OCI-LY1 (cell line): ENCODE measurements at regions not wholly inside any gene's neighbourhood (a gene's known extent, or its start where the extent isn't known, plus 50 kb on each side); places are given as distances from the start of the nearest gene placed in this dataset.

Experiments
- H2AFZ ChIP-seq: fragments of 200-600 bp; sonication (generic), shearing (Covaris generic); 2 replicates; pipeline ENCODE4 v1.6.0; 2014; ENCODE audit warnings: antibody characterized with exemption, mild to moderate bottlenecking, low read length
- H3F3A ChIP-seq: fragments of 200-600 bp; sonication (generic), shearing (Covaris generic); 2 replicates; pipeline ENCODE4 v1.6.0; 2014; ENCODE audit warnings: mild to moderate bottlenecking, antibody characterized with exemption, low read length, moderate library complexity; ENCODE audit not compliant: insufficient read depth
- H3K27ac ChIP-seq: fragments of 200-600 bp; sonication (generic); 2 replicates; pipeline ENCODE4 v1.5.1; 2014; ENCODE audit warnings: low read length, mixed run types, mild to moderate bottlenecking, low read depth; ENCODE audit not compliant: poor library complexity, severe bottlenecking
- H3K27me3 ChIP-seq: fragments of 200-600 bp; sonication (generic); 2 replicates; pipeline ENCODE4 v1.6.0; 2014; ENCODE audit warnings: antibody characterized with exemption, mild to moderate bottlenecking, low read length, moderate library complexity; ENCODE audit not compliant: insufficient read depth
- H3K36me3 ChIP-seq: fragments of 200-600 bp; sonication (generic); 2 replicates; pipeline ENCODE4 v1.6.1; 2014; ENCODE audit warnings: mild to moderate bottlenecking, antibody characterized with exemption, low read length, moderate library complexity, mixed read lengths; ENCODE audit not compliant: insufficient read depth
- H3K4me1 ChIP-seq: fragments of 200-600 bp; sonication (generic); 2 replicates; pipeline ENCODE4 v1.5.1; 2014; ENCODE audit warnings: mild to moderate bottlenecking, low read length, moderate library complexity; ENCODE audit not compliant: insufficient read depth, severe bottlenecking
- H3K4me2 ChIP-seq: fragments of 200-600 bp; sonication (generic), shearing (Covaris generic); 2 replicates; pipeline ENCODE4 v1.6.1; 2014; ENCODE audit warnings: low read length
- H3K4me3 ChIP-seq: fragments of 200-600 bp; sonication (generic); 2 replicates; pipeline ENCODE4 v1.5.1; 2014; ENCODE audit warnings: low read length, low read depth, mild to moderate bottlenecking, mixed read lengths; ENCODE audit not compliant: poor library complexity, severe bottlenecking
- H3K79me2 ChIP-seq: fragments of 200-600 bp; shearing (Covaris generic); 2 replicates; pipeline ENCODE4 v1.6.1; 2016; ENCODE audit warnings: mixed run types, low read length, mixed read lengths; ENCODE audit not compliant: insufficient read depth
- H3K9ac ChIP-seq: fragments of 200-600 bp; sonication (generic), shearing (Covaris generic); 2 replicates; pipeline ENCODE4 v1.6.1; 2014; ENCODE audit warnings: mild to moderate bottlenecking, low read length, mixed read lengths
- H3K9me2 ChIP-seq: fragments of 200-600 bp; sonication (generic), shearing (Covaris generic); 2 replicates; pipeline ENCODE4 v1.6.1; 2014; ENCODE audit warnings: low read depth, mild to moderate bottlenecking, low read length, mixed read lengths
- H3K9me3 ChIP-seq: fragments of 200-600 bp; shearing (Covaris generic); 2 replicates; pipeline ENCODE4 v1.6.1; 2014; ENCODE audit warnings: low read length, mixed read lengths
- H4K20me1 ChIP-seq: fragments of 200-600 bp; sonication (generic), shearing (Covaris generic); 2 replicates; pipeline ENCODE4 v1.6.0; 2016; ENCODE audit warnings: mild to moderate bottlenecking, low read length; ENCODE audit not compliant: insufficient read depth
- EZH2 ChIP-seq: fragments of 200-600 bp; sonication (generic), shearing (Covaris generic); IDR thresholded peaks from 2 replicates; pipeline ENCODE4 v1.8.0; 2017; ENCODE audit warnings: borderline replicate concordance, mixed run types, mild to moderate bottlenecking, antibody characterized with exemption, low read length, moderate library complexity, mixed read lengths
- TF ChIP-seq, protein P1 (sequence below): fragments of 200-600 bp; sonication (generic), shearing (Covaris generic); IDR thresholded peaks from 2 replicates; pipeline ENCODE4 v1.5.1; 2017; ENCODE audit warnings: mild to moderate bottlenecking, antibody characterized with exemption, low read length, moderate library complexity, mixed read lengths

DNA sequence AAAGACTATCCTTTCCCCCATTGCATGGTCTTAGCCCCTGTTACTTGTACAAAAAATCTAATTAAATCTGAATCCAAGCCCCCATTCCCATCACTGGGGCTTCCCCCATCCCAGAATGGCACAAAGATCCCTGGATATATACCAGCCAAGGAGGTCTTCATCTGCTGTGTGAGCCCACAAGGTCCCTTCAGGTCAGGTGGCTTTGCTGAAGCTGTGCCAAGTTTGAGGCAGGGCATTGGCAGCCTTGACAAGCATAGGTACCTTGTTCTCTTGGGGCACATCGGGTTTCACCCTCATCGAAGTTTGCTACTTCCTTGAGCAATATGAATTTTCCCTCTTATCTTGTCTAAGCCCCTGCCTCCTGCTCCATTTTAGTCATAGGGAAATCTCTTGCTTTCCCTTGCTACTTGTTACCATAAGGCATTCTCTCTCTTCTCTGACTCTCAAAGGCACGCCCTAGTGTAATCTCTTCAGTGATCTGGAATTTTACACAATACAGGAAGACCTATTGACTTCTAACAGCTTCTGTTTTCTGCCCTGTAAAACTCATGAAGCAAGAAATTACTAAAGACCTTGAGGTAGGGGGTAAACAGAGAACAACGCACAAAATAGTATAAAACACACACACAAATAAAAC is 71.4 kb upstream of the COG2 start:
- Histone ChIP-seq H3K9me3 (no peaks in the 10 kb centered on the region), H4K20me1 (no peaks in the 10 kb centered on the region), H3K9me2 (no peaks in the 10 kb centered on the region), H3K27me3 (no peaks in the 10 kb centered on the region), H3K36me3 (no peaks in the 10 kb centered on the region), H3K79me2 (no peaks in the 10 kb centered on the region), H3K9ac (no peak overlapping the region), H3K4me3 (no peak overlapping the region), H3K4me1 (no peaks in the 10 kb centered on the region), H3F3A (no peaks in the 10 kb centered on the region), H2AFZ (no peak overlapping the region), H3K27ac (no peak overlapping the region), H3K4me2 (no peak overlapping the region)
- TF ChIP-seq, protein P1, sequence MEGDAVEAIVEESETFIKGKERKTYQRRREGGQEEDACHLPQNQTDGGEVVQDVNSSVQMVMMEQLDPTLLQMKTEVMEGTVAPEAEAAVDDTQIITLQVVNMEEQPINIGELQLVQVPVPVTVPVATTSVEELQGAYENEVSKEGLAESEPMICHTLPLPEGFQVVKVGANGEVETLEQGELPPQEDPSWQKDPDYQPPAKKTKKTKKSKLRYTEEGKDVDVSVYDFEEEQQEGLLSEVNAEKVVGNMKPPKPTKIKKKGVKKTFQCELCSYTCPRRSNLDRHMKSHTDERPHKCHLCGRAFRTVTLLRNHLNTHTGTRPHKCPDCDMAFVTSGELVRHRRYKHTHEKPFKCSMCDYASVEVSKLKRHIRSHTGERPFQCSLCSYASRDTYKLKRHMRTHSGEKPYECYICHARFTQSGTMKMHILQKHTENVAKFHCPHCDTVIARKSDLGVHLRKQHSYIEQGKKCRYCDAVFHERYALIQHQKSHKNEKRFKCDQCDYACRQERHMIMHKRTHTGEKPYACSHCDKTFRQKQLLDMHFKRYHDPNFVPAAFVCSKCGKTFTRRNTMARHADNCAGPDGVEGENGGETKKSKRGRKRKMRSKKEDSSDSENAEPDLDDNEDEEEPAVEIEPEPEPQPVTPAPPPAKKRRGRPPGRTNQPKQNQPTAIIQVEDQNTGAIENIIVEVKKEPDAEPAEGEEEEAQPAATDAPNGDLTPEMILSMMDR, result no peak
- TF ChIP-seq EZH2, result no peak

DNA sequence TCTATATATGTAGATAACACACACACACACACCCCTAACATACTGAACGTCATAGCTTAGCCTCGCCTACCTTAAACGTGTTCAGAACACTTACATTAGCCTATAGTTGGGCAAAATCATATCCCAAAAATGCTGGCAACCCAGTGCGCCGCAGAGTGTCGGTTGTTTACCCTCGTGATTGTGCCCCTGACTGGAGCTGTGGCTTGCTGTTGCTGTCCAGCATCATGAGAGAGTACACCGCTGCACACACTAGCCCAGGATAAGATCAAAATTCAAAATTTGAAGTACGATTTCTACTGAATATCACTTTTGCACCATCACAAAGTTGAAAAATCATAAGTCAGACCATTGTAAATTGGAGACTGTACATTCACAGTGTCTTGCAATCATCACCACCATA is 73.1 kb upstream of the COG2 start:
- H3K9me2 ChIP-seq, result no peaks in the 10 kb centered on the region
- TF ChIP-seq EZH2, result no peak
- TF ChIP-seq, protein P1, result no peak
- no peaks in the 10 kb centered on the region for H3K4me1 ChIP-seq
- no peak overlapping the region for H3K4me3 ChIP-seq
- H3F3A ChIP-seq, result no peaks in the 10 kb centered on the region
- no peaks in the 10 kb centered on the region for H3K27me3 ChIP-seq
- no peaks in the 10 kb centered on the region for H4K20me1 ChIP-seq
- no peak overlapping the region for H3K9ac ChIP-seq
- H3K79me2 ChIP-seq, result no peaks in the 10 kb centered on the region
- H3K4me2 ChIP-seq, result no peak overlapping the region
- H3K27ac ChIP-seq, result no peak overlapping the region
- H3K36me3 ChIP-seq, result no peaks in the 10 kb centered on the region
- no peak overlapping the region for H2AFZ ChIP-seq
- no peaks in the 10 kb centered on the region for H3K9me3 ChIP-seq

DNA sequence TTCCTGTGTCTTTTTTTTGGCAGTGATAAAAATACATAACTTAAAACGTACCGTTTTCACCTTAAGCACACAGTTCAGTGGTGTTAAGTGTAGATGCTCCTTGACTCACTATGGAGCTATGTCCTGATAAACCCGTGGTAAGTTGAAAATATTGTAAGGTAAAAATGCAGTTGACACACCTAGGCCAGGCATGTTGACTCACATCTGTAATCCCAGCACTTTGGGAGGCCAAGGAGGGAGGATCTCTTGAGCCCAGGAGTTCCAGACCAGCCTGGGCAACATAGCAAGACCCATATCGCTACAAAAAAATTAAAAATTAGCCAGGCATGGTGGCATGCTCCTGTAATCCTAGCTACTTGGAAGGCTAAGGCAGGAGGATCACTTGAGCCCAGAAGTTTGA is 73.6 kb upstream of the COG2 start:
- Histone ChIP-seq H3K4me3 (no peak overlapping the region), H3K4me2 (no peak overlapping the region), H3K9me3 (no peaks in the 10 kb centered on the region), H4K20me1 (no peaks in the 10 kb centered on the region), H3F3A (no peaks in the 10 kb centered on the region), H3K27me3 (no peaks in the 10 kb centered on the region), H3K4me1 (no peaks in the 10 kb centered on the region), H3K36me3 (no peaks in the 10 kb centered on the region), H3K9ac (no peak overlapping the region), H2AFZ (no peak overlapping the region), H3K27ac (no peak overlapping the region), H3K79me2 (no peaks in the 10 kb centered on the region), H3K9me2 (no peaks in the 10 kb centered on the region)
- no peak for TF ChIP-seq EZH2
- TF ChIP-seq, protein P1, result no peak
